A673 (cell line): ENCODE measurements at regions not wholly inside any gene's neighbourhood (a gene's known extent, or its start where the extent isn't known, plus 50 kb on each side); places are given as distances from the start of the nearest gene placed in this dataset.

Source experiments
- EZH2 ChIP-seq: fragments of 200-600 bp; sonication (generic); IDR thresholded peaks from 2 replicates; pipeline ENCODE4 v1.6.1; 2017; ENCODE audit warnings: borderline replicate concordance, low read depth, mild to moderate bottlenecking, mixed read lengths, antibody characterized with exemption, low read length; ENCODE audit not compliant: poor library complexity, severe bottlenecking
- TF ChIP-seq, protein P1 (sequence below): fragments of 300-800, 200-600 bp; sonication (generic); conservative IDR thresholded peaks from 2 replicates; pipeline ENCODE4 v1.5.1; 2017; ENCODE audit warnings: low read depth, mild to moderate bottlenecking, antibody characterized with exemption, low read length, moderate library complexity, mixed read lengths

DNA sequence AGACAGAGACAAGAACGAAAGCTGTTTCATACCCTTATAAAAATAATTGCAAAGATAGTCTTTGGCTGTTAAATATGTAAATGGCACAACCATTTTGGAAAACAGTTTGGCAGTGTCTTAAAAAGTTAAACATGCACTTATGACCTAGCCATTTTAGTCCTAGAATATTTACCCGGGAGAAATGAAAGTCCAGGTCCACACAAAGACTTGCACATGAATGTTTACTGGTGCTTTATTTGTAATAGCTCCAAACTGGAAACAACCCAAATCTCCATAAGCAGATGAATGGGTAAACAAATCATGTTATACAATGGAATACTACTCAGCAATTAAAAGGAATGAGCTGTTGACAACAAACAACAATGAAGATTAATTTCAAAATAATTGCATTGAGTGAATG, 380.4 kb downstream of the ETNK1 start:
- no peak for TF ChIP-seq EZH2
- TF ChIP-seq, protein P1, sequence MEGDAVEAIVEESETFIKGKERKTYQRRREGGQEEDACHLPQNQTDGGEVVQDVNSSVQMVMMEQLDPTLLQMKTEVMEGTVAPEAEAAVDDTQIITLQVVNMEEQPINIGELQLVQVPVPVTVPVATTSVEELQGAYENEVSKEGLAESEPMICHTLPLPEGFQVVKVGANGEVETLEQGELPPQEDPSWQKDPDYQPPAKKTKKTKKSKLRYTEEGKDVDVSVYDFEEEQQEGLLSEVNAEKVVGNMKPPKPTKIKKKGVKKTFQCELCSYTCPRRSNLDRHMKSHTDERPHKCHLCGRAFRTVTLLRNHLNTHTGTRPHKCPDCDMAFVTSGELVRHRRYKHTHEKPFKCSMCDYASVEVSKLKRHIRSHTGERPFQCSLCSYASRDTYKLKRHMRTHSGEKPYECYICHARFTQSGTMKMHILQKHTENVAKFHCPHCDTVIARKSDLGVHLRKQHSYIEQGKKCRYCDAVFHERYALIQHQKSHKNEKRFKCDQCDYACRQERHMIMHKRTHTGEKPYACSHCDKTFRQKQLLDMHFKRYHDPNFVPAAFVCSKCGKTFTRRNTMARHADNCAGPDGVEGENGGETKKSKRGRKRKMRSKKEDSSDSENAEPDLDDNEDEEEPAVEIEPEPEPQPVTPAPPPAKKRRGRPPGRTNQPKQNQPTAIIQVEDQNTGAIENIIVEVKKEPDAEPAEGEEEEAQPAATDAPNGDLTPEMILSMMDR: no peak
